ENCODE measurements at regions not wholly inside any gene's neighbourhood (a gene's known extent, or its start where the extent isn't known, plus 50 kb on each side); places are given as distances from the start of the nearest gene placed in this dataset.

- H3K27ac ChIP-seq (ENCODE audit: insufficient read depth, low read depth, low read length) = no peak overlapping the region
- H3K27me3 ChIP-seq (ENCODE audit: control insufficient read depth in 2 of 2, insufficient read depth in 2 of 2, low read length in 2 of 2) = peaks cover 2 to 5% of the 10 kb centered on the region in 2 experiments
- intact Hi-C loops (cut with micrococcal nuclease) (loop anchor here (5.0 kb wide), 3 partner anchors 43 to 563 kb away; no protein-coding TSS in a partner anchor), dilution Hi-C loops (cut with MboI; ENCODE audit: extremely low pct_ligation_motif_present, low sequenced_read_pairs) (no loop called here)
- FAIRE-seq = no peak
- CTCF ChIA-PET = interaction anchor here (4.7 to 8.9 kb wide), 2 partner anchors 245 to 505 kb away, joined by 45 to 240 read pairs; partner anchors contain the start of gene ZFP36L2
- no peak overlapping the region for H3K4me2 ChIP-seq (ENCODE audit: insufficient read depth, low read length)
- peaks cover 8% of the 10 kb centered on the region for H3K4me1 ChIP-seq (ENCODE audit: control insufficient read depth, extremely low read depth, insufficient read depth, low read length)
- H3K9me3 ChIP-seq (replicated peaks; ENCODE audit: control insufficient read depth, insufficient read depth, low read length) = no peaks in the 10 kb centered on the region
- H3K36me3 ChIP-seq (ENCODE audit: control insufficient read depth in 2 of 2, extremely low read depth in 1 of 2, insufficient read depth in 2 of 2, low read length in 2 of 2) = no peaks in the 10 kb centered on the region
- H2AFZ ChIP-seq (ENCODE audit: low read depth, low read length) = no peak overlapping the region
- no peaks in the 10 kb centered on the region for H3K9me1 ChIP-seq (replicated peaks; ENCODE audit: control insufficient read depth, extremely low read depth, insufficient read depth, low read length)
- H3K4me3 ChIP-seq (replicated peaks in 1 of 3; ENCODE audit: insufficient read depth in 1 of 3, low read depth in 1 of 3, low read length in 3 of 3) = no peak overlapping the region
- no peak for DNase-seq (ENCODE audit: low read depth, low spot score)
- BruUV-seq (replicated peaks) = no TSS peak
- no peaks in the 10 kb centered on the region for H3K79me2 ChIP-seq (ENCODE audit: control insufficient read depth, insufficient read depth, low read length)
- no peak overlapping the region for H3K9ac ChIP-seq (replicated peaks; ENCODE audit: extremely low read depth, insufficient read depth, low read length)
- TF ChIP-seq MYC (IDR thresholded peaks at IDR 0.05; ENCODE audit: low read depth, low read length) (no peak), POLR2A (IDR thresholded peaks at IDR 0.05; ENCODE audit: low read depth, low read length) (no peak), MAX (IDR thresholded peaks at IDR 0.05; ENCODE audit: insufficient read depth, insufficient read length) (no peak), POLR2AphosphoS5 (IDR thresholded peaks at IDR 0.05; ENCODE audit: insufficient read depth, low read depth, low read length) (no peak), GATA2 (IDR thresholded peaks at IDR 0.05; ENCODE audit: insufficient read depth, insufficient read length, low read depth, low read length) (no peak), EZH2 (IDR thresholded peaks at IDR 0.05; ENCODE audit: borderline replicate concordance, low read depth, low read length, severe bottlenecking) (no peak), JUN (IDR thresholded peaks at IDR 0.05; ENCODE audit: borderline replicate concordance, insufficient read depth, insufficient read length, low read depth) (no peak), FOS (IDR thresholded peaks at IDR 0.05; ENCODE audit: borderline replicate concordance, insufficient read depth, low read length) (no peak)
- TF ChIP-seq, protein P1, sequence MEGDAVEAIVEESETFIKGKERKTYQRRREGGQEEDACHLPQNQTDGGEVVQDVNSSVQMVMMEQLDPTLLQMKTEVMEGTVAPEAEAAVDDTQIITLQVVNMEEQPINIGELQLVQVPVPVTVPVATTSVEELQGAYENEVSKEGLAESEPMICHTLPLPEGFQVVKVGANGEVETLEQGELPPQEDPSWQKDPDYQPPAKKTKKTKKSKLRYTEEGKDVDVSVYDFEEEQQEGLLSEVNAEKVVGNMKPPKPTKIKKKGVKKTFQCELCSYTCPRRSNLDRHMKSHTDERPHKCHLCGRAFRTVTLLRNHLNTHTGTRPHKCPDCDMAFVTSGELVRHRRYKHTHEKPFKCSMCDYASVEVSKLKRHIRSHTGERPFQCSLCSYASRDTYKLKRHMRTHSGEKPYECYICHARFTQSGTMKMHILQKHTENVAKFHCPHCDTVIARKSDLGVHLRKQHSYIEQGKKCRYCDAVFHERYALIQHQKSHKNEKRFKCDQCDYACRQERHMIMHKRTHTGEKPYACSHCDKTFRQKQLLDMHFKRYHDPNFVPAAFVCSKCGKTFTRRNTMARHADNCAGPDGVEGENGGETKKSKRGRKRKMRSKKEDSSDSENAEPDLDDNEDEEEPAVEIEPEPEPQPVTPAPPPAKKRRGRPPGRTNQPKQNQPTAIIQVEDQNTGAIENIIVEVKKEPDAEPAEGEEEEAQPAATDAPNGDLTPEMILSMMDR (IDR thresholded peaks at IDR 0.05; ENCODE audit: extremely low read depth in 1 of 2, insufficient read depth in 1 of 2, low read depth in 1 of 2, low read length in 2 of 2) = no peak
- POLR2A ChIA-PET = no interaction called here
- no peaks in the 10 kb centered on the region for H4K20me1 ChIP-seq (replicated peaks; ENCODE audit: control insufficient read depth, extremely low read depth, insufficient read depth, low read length)
Measured at GRCh38 chr2:42979416-42979869, 187.1 kb upstream of the HAAO start.

Measured in endothelial cell of umbilical vein (primary cell).